Progenitor cell of endocrine pancreas (in vitro differentiated cells): ENCODE measurements at regions not wholly inside any gene's neighbourhood (a gene's known extent, or its start where the extent isn't known, plus 50 kb on each side); places are given as distances from the start of the nearest gene placed in this dataset.

Source experiments
- DNase-seq: peaks from one replicate; pipeline ENCODE4 v3.0.0; 2021; ENCODE audit warnings: low spot score; ENCODE audit not compliant: unreplicated experiment
- H3K27ac Mint-ChIP-seq: 2 replicates; pipeline ENCODE4 v1.8.0; 2021; ENCODE audit warnings: mild to moderate bottlenecking, moderate library complexity, mixed read lengths
- H3K27me3 Mint-ChIP-seq: 2 replicates; pipeline ENCODE4 v1.8.0; 2021; ENCODE audit warnings: mixed read lengths
- H3K36me3 Mint-ChIP-seq: 2 replicates; pipeline ENCODE4 v1.8.0; 2022; ENCODE audit warnings: mixed read lengths; ENCODE audit not compliant: insufficient read depth
- H3K4me1 Mint-ChIP-seq: 2 replicates; pipeline ENCODE4 v1.8.0; 2021; ENCODE audit warnings: low read depth, mixed read lengths
- H3K4me3 Mint-ChIP-seq: 2 replicates; pipeline ENCODE4 v1.8.0; 2021; ENCODE audit warnings: low read depth, mild to moderate bottlenecking, moderate library complexity, mixed read lengths
- H3K9me3 Mint-ChIP-seq: 2 replicates; pipeline ENCODE4 v1.8.0; 2021; ENCODE audit warnings: low read depth, mixed read lengths
- CTCF ChIP-seq: fragments of 200-600 bp; sonication (generic); IDR thresholded peaks from one replicate; pipeline ENCODE4 v1.5.0; 2021; ENCODE audit warnings: antibody characterized with exemption, mild to moderate bottlenecking; ENCODE audit not compliant: unreplicated experiment

- no peak for DNase-seq
- Mint-ChIP-seq H3K4me1 (no peaks in the 10 kb centered on the region), H3K36me3 (no peaks in the 10 kb centered on the region), H3K27me3 (peaks cover 14% of the 10 kb centered on the region), H3K27ac (no peak overlapping the region), H3K9me3 (no peaks in the 10 kb centered on the region), H3K4me3 (no peak overlapping the region)
- TF ChIP-seq CTCF: no peak
Observed at GRCh38 chr6:166779381-166779780, 152.3 kb upstream of the RPS6KA2 start.

GRCh38 chr6:166778776-166779175 lies 151.7 kb upstream of the RPS6KA2 start:
- no peak for DNase-seq
- Mint-ChIP-seq H3K27ac (no peak overlapping the region), H3K4me3 (no peak overlapping the region), H3K4me1 (no peaks in the 10 kb centered on the region), H3K9me3 (no peaks in the 10 kb centered on the region), H3K27me3 (peaks cover 18% of the 10 kb centered on the region), H3K36me3 (no peaks in the 10 kb centered on the region)
- no peak for TF ChIP-seq CTCF

- Mint-ChIP-seq H3K27me3 (peaks cover 26% of the 10 kb centered on the region), H3K4me3 (no peak overlapping the region), H3K4me1 (no peaks in the 10 kb centered on the region), H3K36me3 (no peaks in the 10 kb centered on the region), H3K9me3 (no peaks in the 10 kb centered on the region), H3K27ac (no peak overlapping the region)
- no peak for TF ChIP-seq CTCF
- DNase-seq: no peak
Observed at GRCh38 chr6:166778046-166778445, 151.0 kb upstream of the RPS6KA2 start.

- Mint-ChIP-seq H3K4me1 (no peaks in the 10 kb centered on the region), H3K27me3 (peaks cover 34% of the 10 kb centered on the region), H3K27ac (no peak overlapping the region), H3K4me3 (no peak overlapping the region), H3K36me3 (no peaks in the 10 kb centered on the region), H3K9me3 (no peaks in the 10 kb centered on the region)
- TF ChIP-seq CTCF: no peak
- no peak for DNase-seq
Observed at GRCh38 chr6:166777096-166777630, 150.1 kb upstream of the RPS6KA2 start.

GRCh38 chr6:166776571-166776970 lies 149.5 kb upstream of the RPS6KA2 start:
- H3K27me3 Mint-ChIP-seq: peaks cover 37% of the 10 kb centered on the region
- H3K36me3 Mint-ChIP-seq: no peaks in the 10 kb centered on the region
- no peak for DNase-seq
- H3K9me3 Mint-ChIP-seq: no peaks in the 10 kb centered on the region
- TF ChIP-seq CTCF: no peak
- H3K4me3 Mint-ChIP-seq: no peak overlapping the region
- H3K4me1 Mint-ChIP-seq: no peaks in the 10 kb centered on the region
- no peak overlapping the region for H3K27ac Mint-ChIP-seq
